Activated CD8-positive, alpha-beta memory T cell treated with anti-CD3 and anti-CD28 coated beads, Interleukin-2, amount 50 U/mL, for 24 hours (primary cell): ENCODE measurements at regions not wholly inside any gene's neighbourhood (a gene's known extent, or its start where the extent isn't known, plus 50 kb on each side); places are given as distances from the start of the nearest gene placed in this dataset.

ENCODE experiments used
- DNase-seq: peaks from one replicate; pipeline ENCODE4 v3.0.0-alpha.2; 2020; ENCODE audit errors: extremely low read depth

DNA sequence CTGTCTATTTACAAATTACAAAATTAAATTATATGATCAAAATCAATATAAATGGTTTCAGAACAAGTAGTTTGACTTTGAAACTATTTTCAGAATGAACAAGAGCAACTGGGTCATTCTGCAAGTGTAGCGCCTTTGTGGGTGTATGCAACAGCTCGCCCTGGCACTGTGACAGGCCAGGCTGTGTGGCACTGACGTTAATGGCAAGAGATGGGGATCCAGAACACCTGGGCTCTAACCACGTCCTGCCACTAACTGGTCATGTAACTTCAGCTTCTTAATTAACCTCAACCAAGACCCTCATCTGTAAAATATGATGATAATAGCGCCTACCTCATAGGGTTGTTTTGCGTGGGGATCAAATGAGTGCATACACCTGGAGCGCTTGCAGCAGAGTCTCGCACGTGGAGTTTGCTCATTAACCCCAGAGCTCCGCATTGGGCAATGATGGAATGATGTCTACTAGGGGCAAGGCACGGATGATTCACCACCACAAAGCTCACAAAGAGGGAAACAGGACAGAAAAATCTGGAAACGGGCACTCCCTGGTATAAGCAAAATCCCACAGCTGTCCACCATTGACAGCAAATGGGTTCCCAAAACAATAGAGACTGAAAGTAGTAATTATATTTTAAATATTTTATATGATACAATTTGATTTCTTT lies 639.4 kb downstream of the SEMA5A start:
- no peak for DNase-seq

GRCh38 chr5:8907168-8907868 lies 638.6 kb downstream of the SEMA5A start:
- no peak for DNase-seq

GRCh38 chr5:8908055-8908683 lies 637.7 kb downstream of the SEMA5A start:
- DNase-seq = no peak

- no peak for DNase-seq
These were observed 633.8 kb downstream of the SEMA5A start for GRCh38 chr5:8912106-8912505.

DNA sequence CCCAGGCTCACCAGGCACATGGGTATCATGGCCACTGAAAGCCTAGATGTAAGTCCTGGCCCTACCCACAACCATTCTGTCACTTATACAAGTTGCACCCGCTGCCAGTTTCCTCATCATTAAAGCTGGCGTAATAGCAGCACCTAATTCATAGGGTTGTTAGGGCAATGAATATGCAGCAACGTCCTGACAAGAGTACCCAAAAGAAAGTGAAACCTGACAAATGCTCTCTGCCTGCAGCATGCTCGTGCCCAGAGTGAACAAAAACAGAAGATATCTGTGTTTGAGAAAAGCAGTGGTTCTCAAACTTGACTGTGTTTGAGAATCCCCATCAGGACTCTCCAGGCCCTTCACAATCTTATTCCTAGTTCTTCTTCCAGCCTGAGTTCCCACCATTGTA lies 632.4 kb downstream of the SEMA5A start:
- no peak for DNase-seq

- DNase-seq = no peak
These were observed 626.8 kb downstream of the SEMA5A start for GRCh38 chr5:8919096-8919495.

DNA sequence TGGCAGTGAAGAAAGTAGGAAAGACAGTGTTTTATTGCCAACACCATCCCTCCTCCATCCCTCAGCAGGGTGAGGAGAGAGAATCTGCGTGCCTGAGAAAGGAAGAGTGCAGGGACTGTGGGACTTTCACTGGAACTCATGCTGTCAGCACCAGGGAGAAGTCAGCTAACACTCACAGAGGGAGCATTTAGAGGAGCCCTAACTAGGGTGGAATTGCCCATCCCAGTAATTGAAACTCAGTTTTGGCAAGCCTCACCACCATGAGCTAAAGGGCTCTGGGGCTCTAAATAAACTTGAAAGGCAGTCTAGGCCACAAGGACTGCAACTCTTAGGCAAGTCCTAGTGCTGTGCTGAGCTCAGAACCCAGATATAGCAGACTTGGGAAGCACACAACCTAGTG lies 622.3 kb downstream of the SEMA5A start:
- DNase-seq = no peak

DNA sequence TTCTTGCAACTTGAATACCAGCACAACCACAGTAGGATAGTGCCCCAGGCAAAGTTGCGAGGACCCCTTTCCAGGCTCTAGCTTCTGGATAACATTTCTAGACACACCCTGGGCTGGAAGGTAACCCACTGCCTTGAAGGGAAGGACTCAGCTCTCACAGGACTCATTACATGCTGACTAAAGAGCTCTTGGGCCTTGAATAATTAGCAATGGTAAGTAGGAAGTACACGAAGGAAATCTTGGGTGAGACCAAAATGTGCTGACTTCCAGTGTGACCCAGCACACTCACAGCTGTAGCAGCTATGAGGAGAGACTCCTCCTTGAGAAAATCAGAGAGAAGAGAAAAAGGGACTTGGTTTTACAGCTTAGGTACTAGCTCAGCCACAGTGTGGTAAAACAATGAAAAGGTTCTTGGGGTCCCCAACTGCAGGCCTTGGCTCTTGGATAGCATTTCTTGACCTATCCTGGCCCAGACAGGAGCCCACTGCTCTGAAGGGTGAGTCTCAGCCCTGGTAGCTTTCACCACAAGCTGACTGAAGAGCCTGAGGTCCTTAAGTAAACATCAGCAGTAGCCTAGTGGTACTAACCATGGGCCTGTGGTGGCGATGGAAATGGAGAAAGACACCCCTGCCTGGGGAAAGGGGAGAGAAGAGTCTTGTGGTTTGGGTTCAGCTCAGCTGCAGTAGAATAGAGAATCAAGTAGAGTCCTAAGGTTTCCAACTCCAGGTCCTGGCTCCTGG lies 621.7 kb downstream of the SEMA5A start:
- no peak for DNase-seq

GRCh38 chr5:8930021-8930420 lies 615.9 kb downstream of the SEMA5A start:
- DNase-seq = no peak

- no peak for DNase-seq
These were observed 611.4 kb downstream of the SEMA5A start for GRCh38 chr5:8934455-8934854.

GRCh38 chr5:8940934-8941333 lies 604.9 kb downstream of the SEMA5A start:
- no peak for DNase-seq

- DNase-seq = no peak
These were observed 602.6 kb downstream of the SEMA5A start for GRCh38 chr5:8943301-8943700.

- DNase-seq = no peak
These were observed 601.9 kb downstream of the SEMA5A start for GRCh38 chr5:8944005-8944404.

DNA sequence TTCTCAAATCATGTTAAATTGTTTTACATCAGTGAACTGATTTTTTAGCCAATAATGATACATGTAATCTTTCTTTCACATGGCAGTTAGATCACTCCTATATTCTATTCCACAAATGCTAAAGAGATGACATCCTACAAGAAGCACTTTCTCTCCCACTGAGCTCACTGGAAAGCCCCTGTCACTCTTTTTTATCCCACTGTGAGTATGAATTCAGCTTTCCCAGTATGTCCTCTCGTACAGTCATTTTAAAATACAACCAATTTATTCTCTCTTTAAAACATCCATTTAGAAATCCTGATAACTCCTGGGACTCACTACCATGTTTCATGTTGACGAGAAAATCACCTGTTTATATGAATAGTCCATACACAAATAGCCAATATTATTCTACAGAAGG lies 599.9 kb downstream of the SEMA5A start:
- DNase-seq = no peak

DNA sequence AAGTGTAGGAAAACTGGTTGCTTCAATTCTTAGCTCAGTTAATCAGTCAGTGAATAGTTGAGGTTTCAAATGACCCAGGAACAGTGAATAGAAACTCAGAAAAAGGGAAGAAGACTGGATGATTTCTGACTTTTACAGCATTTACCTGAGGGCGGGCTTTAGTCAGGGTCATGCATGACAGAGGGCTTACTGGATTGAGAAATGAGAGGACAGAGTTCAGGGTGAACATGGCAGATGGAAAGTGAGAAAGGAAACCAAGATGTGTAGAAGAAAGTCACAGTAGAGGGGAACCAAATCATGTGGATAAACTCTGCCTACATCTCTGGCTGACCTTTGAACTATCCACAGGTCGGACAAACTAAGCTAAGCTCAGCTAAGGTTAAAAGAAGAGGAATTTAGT lies 596.0 kb downstream of the SEMA5A start:
- no peak for DNase-seq

GRCh38 chr5:8952147-8952546 lies 593.7 kb downstream of the SEMA5A start:
- no peak for DNase-seq

DNA sequence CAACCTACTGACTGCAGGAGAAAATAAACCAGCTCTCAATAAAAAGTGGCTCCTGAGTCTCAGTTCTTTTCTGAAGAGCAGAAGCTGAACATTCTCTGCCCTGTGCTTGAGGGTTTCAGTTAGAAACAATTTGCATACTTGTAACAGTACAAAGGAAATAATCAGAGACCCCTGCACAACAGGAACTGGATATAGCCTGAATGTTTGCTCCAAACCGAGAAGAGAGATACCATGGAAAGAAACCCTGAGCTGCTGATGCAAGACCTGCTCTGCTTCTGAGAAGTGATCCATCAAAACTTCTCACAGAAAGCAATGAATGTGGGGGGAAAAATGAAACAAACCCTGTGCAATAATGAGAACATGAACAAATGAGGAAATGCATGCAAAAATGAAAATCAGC lies 592.9 kb downstream of the SEMA5A start:
- DNase-seq = no peak

DNA sequence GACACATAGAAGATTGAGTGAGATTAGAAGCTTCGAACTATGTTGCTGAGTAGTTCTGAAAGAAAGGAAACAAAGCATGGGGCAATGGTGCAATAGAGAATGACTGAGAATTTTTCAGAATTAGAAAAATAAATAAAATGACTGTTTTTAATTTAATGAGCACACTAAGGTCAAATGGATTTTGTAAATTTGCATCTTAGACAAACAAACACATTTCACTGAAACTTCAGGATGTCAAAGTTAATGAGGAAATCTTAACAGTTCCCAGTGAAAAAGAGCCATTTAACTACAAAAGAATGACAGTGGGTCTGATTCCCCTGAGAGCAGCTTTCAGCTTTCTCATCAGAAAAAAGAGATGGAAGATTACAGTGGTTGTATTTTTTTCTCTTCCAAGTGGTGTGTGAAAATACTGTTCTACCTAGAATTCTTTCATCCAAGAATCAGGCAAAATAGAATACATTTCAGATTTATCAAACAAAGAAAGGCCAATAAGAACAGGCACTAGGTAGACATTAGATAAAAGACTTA lies 591.9 kb downstream of the SEMA5A start:
- DNase-seq = no peak

- no peak for DNase-seq
These were observed 591.1 kb downstream of the SEMA5A start for GRCh38 chr5:8954801-8955200.

GRCh38 chr5:8956659-8957058 lies 589.2 kb downstream of the SEMA5A start:
- DNase-seq = no peak

- no peak for DNase-seq
These were observed 587.3 kb downstream of the SEMA5A start for GRCh38 chr5:8958602-8959001.

- DNase-seq = no peak
These were observed 584.7 kb downstream of the SEMA5A start for GRCh38 chr5:8961219-8961618.
